ENCODE measurements at regions not wholly inside any gene's neighbourhood (a gene's known extent, or its start where the extent isn't known, plus 50 kb on each side); places are given as distances from the start of the nearest gene placed in this dataset.
"Not testable (repeated sequence)": the region's sequence is repeated elsewhere in the genome, so short reads cannot be mapped to it uniquely, and the experiment has no call there.

DNA sequence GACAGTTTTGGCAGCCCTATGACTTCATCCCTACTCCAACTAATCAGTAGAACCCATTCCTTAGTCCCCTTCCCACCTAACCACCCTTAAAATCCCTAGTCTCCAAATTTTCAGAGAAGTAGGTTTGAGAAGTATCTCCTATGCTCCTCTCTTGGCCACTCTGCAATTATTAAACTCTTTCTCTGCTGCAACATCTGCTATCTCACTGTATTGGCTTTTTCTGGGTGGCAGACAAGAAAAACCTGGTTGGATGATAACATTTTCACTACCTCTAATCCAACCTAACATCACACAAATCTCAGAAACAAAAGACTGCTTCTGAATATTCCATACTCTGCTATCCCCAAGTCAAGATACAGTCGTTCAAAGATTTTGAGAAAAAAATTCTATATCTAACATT lies 542.4 kb upstream of the SOX9 start:
- no peaks in the 10 kb centered on the region for H3K27me3 Mint-ChIP-seq (ENCODE audit: unreplicated experiment)
- H3K27ac Mint-ChIP-seq (ENCODE audit: unreplicated experiment), result no peak overlapping the region
- H3K36me3 Mint-ChIP-seq (ENCODE audit: unreplicated experiment), result peaks cover 6% of the 10 kb centered on the region
- H3K9me3 Mint-ChIP-seq (ENCODE audit: unreplicated experiment), result no peaks in the 10 kb centered on the region
- TF ChIP-seq, protein P1, sequence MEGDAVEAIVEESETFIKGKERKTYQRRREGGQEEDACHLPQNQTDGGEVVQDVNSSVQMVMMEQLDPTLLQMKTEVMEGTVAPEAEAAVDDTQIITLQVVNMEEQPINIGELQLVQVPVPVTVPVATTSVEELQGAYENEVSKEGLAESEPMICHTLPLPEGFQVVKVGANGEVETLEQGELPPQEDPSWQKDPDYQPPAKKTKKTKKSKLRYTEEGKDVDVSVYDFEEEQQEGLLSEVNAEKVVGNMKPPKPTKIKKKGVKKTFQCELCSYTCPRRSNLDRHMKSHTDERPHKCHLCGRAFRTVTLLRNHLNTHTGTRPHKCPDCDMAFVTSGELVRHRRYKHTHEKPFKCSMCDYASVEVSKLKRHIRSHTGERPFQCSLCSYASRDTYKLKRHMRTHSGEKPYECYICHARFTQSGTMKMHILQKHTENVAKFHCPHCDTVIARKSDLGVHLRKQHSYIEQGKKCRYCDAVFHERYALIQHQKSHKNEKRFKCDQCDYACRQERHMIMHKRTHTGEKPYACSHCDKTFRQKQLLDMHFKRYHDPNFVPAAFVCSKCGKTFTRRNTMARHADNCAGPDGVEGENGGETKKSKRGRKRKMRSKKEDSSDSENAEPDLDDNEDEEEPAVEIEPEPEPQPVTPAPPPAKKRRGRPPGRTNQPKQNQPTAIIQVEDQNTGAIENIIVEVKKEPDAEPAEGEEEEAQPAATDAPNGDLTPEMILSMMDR (IDR thresholded peaks at IDR 0.05; ENCODE audit: partially characterized antibody, unreplicated experiment), result no peak
- H3K4me1 Mint-ChIP-seq (ENCODE audit: low read depth, unreplicated experiment), result no peaks in the 10 kb centered on the region
- H3K4me3 Mint-ChIP-seq (ENCODE audit: unreplicated experiment), result no peak overlapping the region
- DNase-seq, result no peak

DNA sequence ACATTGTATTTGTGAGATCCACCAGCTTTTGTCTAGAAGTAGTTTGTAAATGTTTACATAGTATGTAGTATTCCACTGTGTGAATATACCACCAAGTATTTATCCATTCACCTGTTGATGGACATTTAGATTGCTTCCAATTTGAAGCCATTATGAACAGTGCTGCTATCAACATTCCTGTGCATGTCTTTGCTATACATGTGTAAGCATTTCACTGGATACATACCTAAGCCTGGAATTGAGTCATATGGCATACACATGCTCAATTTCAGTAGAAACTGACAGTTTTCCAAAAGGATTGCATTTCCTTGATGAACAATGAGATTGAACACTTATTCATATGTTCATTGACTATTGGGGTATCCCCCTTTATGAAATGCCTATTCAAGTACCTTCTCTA lies 540.6 kb upstream of the SOX9 start:
- no peaks in the 10 kb centered on the region for H3K27me3 Mint-ChIP-seq (ENCODE audit: unreplicated experiment)
- no peak for DNase-seq
- TF ChIP-seq, protein P1 (IDR thresholded peaks at IDR 0.05; ENCODE audit: partially characterized antibody, unreplicated experiment), result no peak
- H3K9me3 Mint-ChIP-seq (ENCODE audit: unreplicated experiment), result no peaks in the 10 kb centered on the region
- peaks cover 6% of the 10 kb centered on the region for H3K36me3 Mint-ChIP-seq (ENCODE audit: unreplicated experiment)
- no peak overlapping the region for H3K4me3 Mint-ChIP-seq (ENCODE audit: unreplicated experiment)
- no peak overlapping the region for H3K27ac Mint-ChIP-seq (ENCODE audit: unreplicated experiment)
- H3K4me1 Mint-ChIP-seq (ENCODE audit: low read depth, unreplicated experiment), result no peaks in the 10 kb centered on the region

DNA sequence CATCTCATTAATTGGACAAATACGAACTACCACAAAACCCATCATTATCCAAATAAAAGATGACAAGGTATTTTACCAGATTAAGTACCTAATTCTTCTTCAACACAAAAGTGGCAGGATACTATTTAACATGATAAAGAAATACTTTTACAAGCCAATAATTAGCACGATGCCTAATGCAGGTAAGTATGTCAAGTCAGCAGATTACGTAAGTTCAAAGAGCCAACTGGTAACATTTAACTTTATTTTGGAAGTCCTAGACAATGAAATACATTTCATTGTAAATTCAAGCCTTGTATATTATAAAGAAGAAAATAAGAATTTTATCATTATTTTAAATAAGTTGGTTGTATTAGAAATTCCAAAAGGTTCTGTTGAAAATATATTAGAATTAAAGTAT lies 535.3 kb upstream of the SOX9 start:
- Mint-ChIP-seq H3K9me3 (ENCODE audit: unreplicated experiment) (no peaks in the 10 kb centered on the region), H3K4me1 (ENCODE audit: low read depth, unreplicated experiment) (no peaks in the 10 kb centered on the region), H3K27ac (ENCODE audit: unreplicated experiment) (no peak overlapping the region), H3K27me3 (ENCODE audit: unreplicated experiment) (peaks cover 4% of the 10 kb centered on the region), H3K4me3 (ENCODE audit: unreplicated experiment) (no peak overlapping the region), H3K36me3 (ENCODE audit: unreplicated experiment) (no peaks in the 10 kb centered on the region)
- TF ChIP-seq, protein P1 (IDR thresholded peaks at IDR 0.05; ENCODE audit: partially characterized antibody, unreplicated experiment), result no peak
- no peak for DNase-seq

DNA sequence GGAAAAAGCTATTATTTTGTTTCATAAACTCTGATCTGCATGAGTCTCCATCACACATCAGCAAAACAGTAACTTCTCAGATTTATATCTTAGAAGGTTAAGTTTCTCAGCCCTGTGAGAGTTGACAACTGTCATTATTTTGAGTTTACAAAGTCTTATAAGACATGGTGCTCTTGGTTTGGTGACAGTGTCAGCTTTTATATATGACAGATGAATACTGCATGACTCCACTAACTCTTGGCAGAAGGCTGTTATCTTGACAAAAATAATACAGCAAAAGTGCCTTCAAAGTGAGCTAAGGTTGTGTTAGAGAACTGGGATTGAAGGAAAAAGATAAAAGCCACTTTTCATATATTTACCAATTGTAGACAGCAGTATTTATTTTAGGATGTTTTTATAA lies 528.4 kb upstream of the SOX9 start:
- no peaks in the 10 kb centered on the region for H3K4me1 Mint-ChIP-seq (ENCODE audit: low read depth, unreplicated experiment)
- H3K4me3 Mint-ChIP-seq (ENCODE audit: unreplicated experiment), result no peak overlapping the region
- H3K27me3 Mint-ChIP-seq (ENCODE audit: unreplicated experiment), result peaks cover 4% of the 10 kb centered on the region
- TF ChIP-seq, protein P1 (IDR thresholded peaks at IDR 0.05; ENCODE audit: partially characterized antibody, unreplicated experiment), result no peak
- H3K27ac Mint-ChIP-seq (ENCODE audit: unreplicated experiment), result no peak overlapping the region
- no peaks in the 10 kb centered on the region for H3K9me3 Mint-ChIP-seq (ENCODE audit: unreplicated experiment)
- no peak for DNase-seq
- no peaks in the 10 kb centered on the region for H3K36me3 Mint-ChIP-seq (ENCODE audit: unreplicated experiment)

DNA sequence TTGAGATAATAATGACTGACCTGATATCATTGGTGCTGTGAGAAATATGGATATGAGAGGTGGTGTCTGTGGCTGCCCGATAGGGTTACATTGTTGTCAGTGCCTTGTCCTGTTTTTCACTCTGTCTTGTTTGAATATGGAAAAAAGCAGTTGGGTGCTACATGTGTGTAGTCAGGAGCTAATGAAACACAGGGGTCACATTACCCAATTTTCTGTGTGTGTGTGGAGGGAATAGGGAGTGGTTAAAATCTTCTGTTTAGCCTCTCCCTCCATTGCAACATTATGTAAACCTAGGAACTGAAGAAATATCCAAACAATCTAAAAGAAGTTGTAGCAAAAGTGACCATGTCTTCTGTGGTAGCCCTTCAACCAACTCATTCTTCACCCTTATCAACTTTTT lies 527.7 kb upstream of the SOX9 start:
- Mint-ChIP-seq H3K4me1 (ENCODE audit: low read depth, unreplicated experiment) (no peaks in the 10 kb centered on the region), H3K27me3 (ENCODE audit: unreplicated experiment) (peaks cover 3% of the 10 kb centered on the region), H3K36me3 (ENCODE audit: unreplicated experiment) (no peaks in the 10 kb centered on the region), H3K9me3 (ENCODE audit: unreplicated experiment) (no peaks in the 10 kb centered on the region), H3K27ac (ENCODE audit: unreplicated experiment) (no peak overlapping the region), H3K4me3 (ENCODE audit: unreplicated experiment) (no peak overlapping the region)
- DNase-seq, result no peak
- TF ChIP-seq, protein P1 (IDR thresholded peaks at IDR 0.05; ENCODE audit: partially characterized antibody, unreplicated experiment), result no peak

DNA sequence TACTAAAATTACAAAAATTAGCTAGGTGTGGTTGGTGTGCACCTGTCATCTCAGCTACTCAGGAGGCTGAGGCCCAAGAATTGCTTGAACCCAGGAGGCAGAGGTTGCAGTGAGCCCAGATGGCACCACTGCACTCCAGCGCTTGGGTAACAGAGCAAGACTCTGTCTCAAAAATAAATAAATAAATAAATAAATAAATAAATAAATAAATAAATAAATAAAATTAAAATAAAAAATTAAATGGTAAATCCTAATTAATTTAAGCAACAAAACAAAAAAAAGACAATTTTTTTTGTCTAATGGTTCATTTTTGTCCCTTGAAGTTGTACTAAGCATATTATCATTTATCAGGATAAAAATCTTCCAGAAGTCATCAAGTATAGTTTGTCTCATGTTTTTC lies 521.2 kb upstream of the SOX9 start:
- not testable (repeated sequence) for H3K4me1 Mint-ChIP-seq (ENCODE audit: low read depth, unreplicated experiment); DNase-seq; H3K27me3 Mint-ChIP-seq (ENCODE audit: unreplicated experiment); H3K27ac Mint-ChIP-seq (ENCODE audit: unreplicated experiment); H3K36me3 Mint-ChIP-seq (ENCODE audit: unreplicated experiment); H3K4me3 Mint-ChIP-seq (ENCODE audit: unreplicated experiment); H3K9me3 Mint-ChIP-seq (ENCODE audit: unreplicated experiment)

All from glutamatergic neuron (in vitro differentiated cells).